HAP-1 (cell line): ENCODE measurements at regions not wholly inside any gene's neighbourhood (a gene's known extent, or its start where the extent isn't known, plus 50 kb on each side); places are given as distances from the start of the nearest gene placed in this dataset.

ENCODE experiments used
- DNase-seq, 2 experiments: peaks; one replicate each; pipeline ENCODE4 v3.0.0-alpha.2; 2016 to 2020; ENCODE audit warnings: low spot score in 2 of 2
- H3K27me3 ChIP-seq: fragments of 250-450 bp; sonication (Bioruptor Pico); 2 replicates; pipeline ENCODE4 v1.5.1; 2020; ENCODE audit warnings: low read depth, mild to moderate bottlenecking, moderate library complexity
- H3K36me3 ChIP-seq: fragments of 250-450 bp; sonication (Bioruptor Pico); replicated peaks from 2 replicates; pipeline ENCODE4 v1.5.1; 2020; ENCODE audit warnings: mild to moderate bottlenecking
- H3K4me1 ChIP-seq: fragments of 250-450 bp; sonication (Bioruptor Pico); 2 replicates; pipeline ENCODE4 v1.5.1; 2020; ENCODE audit warnings: mild to moderate bottlenecking
- H3K4me3 ChIP-seq: fragments of 250-450 bp; sonication (Bioruptor Pico); 2 replicates; pipeline ENCODE4 v1.5.1; 2020; ENCODE audit warnings: mild to moderate bottlenecking, moderate library complexity
- H3K9me3 ChIP-seq: fragments of 250-450 bp; sonication (Bioruptor Pico); 2 replicates; pipeline ENCODE4 v1.5.1; 2020; ENCODE audit warnings: mild to moderate bottlenecking, moderate library complexity
- in situ Hi-C: fragments of 300-500 bp; cut with MboI; formaldehyde crosslinking; loops from 3 replicates; pipeline ENCODE4 v1.14.3; 2020; ENCODE audit warnings: low sequenced_read_pairs, inconsistent platforms, mixed read lengths

GRCh38 chr6:95948324-95948723 lies 67.5 kb upstream of the FUT9 start:
- in situ Hi-C loops: no loop called here
- Histone ChIP-seq H3K4me1 (no peaks in the 10 kb centered on the region), H3K9me3 (no peaks in the 10 kb centered on the region), H3K36me3 (no peaks in the 10 kb centered on the region), H3K27me3 (no peaks in the 10 kb centered on the region), H3K4me3 (no peak overlapping the region)
- no peak for DNase-seq

GRCh38 chr6:95949985-95950384 lies 65.8 kb upstream of the FUT9 start:
- no peak for DNase-seq
- in situ Hi-C loops: no loop called here
- Histone ChIP-seq H3K27me3 (no peaks in the 10 kb centered on the region), H3K4me1 (no peaks in the 10 kb centered on the region), H3K36me3 (no peaks in the 10 kb centered on the region), H3K4me3 (no peak overlapping the region), H3K9me3 (no peaks in the 10 kb centered on the region)

- H3K4me1 ChIP-seq: no peaks in the 10 kb centered on the region; the same call in none of the 2 replicates
- in situ Hi-C loops: no loop called here
- no peaks in the 10 kb centered on the region for H3K36me3 ChIP-seq
- no peak for DNase-seq
- H3K4me3 ChIP-seq: no peak overlapping the region
- H3K27me3 ChIP-seq: no peaks in the 10 kb centered on the region
- no peaks in the 10 kb centered on the region for H3K9me3 ChIP-seq
Measured at GRCh38 chr6:95958686-95959085, 57.1 kb upstream of the FUT9 start.

GRCh38 chr6:95959261-95959660 lies 56.5 kb upstream of the FUT9 start:
- no peaks in the 10 kb centered on the region; the same call in none of the 2 replicates for H3K4me1 ChIP-seq
- DNase-seq: no peak

More at GRCh38 chr6:95959261-95959660, 56.5 kb upstream of the FUT9 start:
- H3K9me3 ChIP-seq: no peaks in the 10 kb centered on the region
- no peaks in the 10 kb centered on the region for H3K27me3 ChIP-seq
- in situ Hi-C loops: no loop called here
- no peaks in the 10 kb centered on the region for H3K36me3 ChIP-seq
- H3K4me3 ChIP-seq: no peak overlapping the region
